ENCODE measurements at regions not wholly inside any gene's neighbourhood (a gene's known extent, or its start where the extent isn't known, plus 50 kb on each side); places are given as distances from the start of the nearest gene placed in this dataset.

DNA sequence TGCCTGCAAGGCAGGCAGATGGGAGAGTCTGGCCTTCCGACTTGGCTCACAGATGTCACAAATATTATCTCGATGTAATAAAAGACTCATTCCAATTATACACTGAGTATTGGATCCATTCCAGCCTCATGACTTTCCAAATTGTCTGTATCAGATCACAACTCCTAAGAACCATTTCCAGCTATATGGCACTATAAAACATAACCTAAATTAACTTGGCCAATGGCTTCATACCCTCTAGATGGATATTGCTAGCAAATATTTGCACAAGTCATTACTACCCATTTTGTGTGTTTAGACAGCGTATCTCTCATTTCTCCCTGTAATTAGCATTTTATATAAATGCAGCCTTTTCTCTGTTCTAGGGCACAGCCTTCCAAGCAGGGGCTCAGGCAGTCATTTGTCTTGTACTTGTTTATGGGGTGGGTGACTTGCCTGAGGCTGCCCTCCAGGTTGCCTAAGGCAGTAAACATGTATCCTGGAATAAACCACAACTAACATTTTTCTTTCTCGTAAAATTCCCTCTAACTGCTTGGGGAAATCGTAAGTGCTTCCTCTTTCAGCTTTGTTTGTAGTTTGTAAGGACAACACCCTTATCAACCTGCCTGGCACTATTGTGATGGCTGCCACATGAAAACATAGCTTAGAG is 70.6 kb upstream of the KCNJ6 start:
- no peaks in the 10 kb centered on the region for H3K4me1 ChIP-seq (ENCODE audit: control insufficient read depth in 4 of 4, insufficient read depth in 4 of 4, low read length in 3 of 4)
- DNase-seq (ENCODE audit: low spot score), result no peak
- 64% methylated on average over 5 of the region's 5 CpGs for WGBS
- H3K27me3 ChIP-seq (ENCODE audit: control insufficient read depth in 4 of 4, insufficient read depth in 4 of 4, low read length in 3 of 4), result peaks cover 0 to 4% (median under 1%) of the 10 kb centered on the region in 4 donors
- H3K27ac ChIP-seq (ENCODE audit: low read depth in 1 of 2, low read length in 2 of 2), result no peak overlapping the region
- no peaks in the 10 kb centered on the region for H3K36me3 ChIP-seq (ENCODE audit: control insufficient read depth in 4 of 4, insufficient read depth in 3 of 4, low read depth in 1 of 4, low read length in 3 of 4)
- H3K9ac ChIP-seq (ENCODE audit: low read depth in 1 of 2, low read length in 2 of 2), result no peak overlapping the region
- TF ChIP-seq ZBTB33 (IDR thresholded peaks at IDR 0.05) (no peak), HNF4G (IDR thresholded peaks at IDR 0.05) (no peak), YY1 (IDR thresholded peaks at IDR 0.05) (no peak), GABPA (IDR thresholded peaks at IDR 0.05 in 1 of 2, conservative IDR thresholded peaks at IDR 0.05 in 1 of 2) (no peak), EGR1 (IDR thresholded peaks at IDR 0.05; ENCODE audit: low read depth in 2 of 2) (no peak)
- TF ChIP-seq, protein P1, sequence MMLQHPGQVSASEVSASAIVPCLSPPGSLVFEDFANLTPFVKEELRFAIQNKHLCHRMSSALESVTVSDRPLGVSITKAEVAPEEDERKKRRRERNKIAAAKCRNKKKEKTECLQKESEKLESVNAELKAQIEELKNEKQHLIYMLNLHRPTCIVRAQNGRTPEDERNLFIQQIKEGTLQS (IDR thresholded peaks at IDR 0.05), result no peak
- TF ChIP-seq, protein P2, sequence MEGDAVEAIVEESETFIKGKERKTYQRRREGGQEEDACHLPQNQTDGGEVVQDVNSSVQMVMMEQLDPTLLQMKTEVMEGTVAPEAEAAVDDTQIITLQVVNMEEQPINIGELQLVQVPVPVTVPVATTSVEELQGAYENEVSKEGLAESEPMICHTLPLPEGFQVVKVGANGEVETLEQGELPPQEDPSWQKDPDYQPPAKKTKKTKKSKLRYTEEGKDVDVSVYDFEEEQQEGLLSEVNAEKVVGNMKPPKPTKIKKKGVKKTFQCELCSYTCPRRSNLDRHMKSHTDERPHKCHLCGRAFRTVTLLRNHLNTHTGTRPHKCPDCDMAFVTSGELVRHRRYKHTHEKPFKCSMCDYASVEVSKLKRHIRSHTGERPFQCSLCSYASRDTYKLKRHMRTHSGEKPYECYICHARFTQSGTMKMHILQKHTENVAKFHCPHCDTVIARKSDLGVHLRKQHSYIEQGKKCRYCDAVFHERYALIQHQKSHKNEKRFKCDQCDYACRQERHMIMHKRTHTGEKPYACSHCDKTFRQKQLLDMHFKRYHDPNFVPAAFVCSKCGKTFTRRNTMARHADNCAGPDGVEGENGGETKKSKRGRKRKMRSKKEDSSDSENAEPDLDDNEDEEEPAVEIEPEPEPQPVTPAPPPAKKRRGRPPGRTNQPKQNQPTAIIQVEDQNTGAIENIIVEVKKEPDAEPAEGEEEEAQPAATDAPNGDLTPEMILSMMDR (IDR thresholded peaks at IDR 0.05; ENCODE audit: low read depth, low read length, missing input control), result no peak
- H3K4me3 ChIP-seq (ENCODE audit: low read depth in 1 of 3, low read length in 3 of 3), result no peak overlapping the region
- H3K9me3 ChIP-seq (ENCODE audit: control insufficient read depth in 4 of 4, low read length in 3 of 4), result peaks cover 0 to 3% (median 0%) of the 10 kb centered on the region in 4 donors

GRCh38 chr21:37987668-37988067 is 71.4 kb upstream of the KCNJ6 start:
- no peak overlapping the region for H3K27ac ChIP-seq (ENCODE audit: low read depth in 1 of 2, low read length in 2 of 2)
- no peaks in the 10 kb centered on the region for H3K4me1 ChIP-seq (ENCODE audit: control insufficient read depth in 4 of 4, insufficient read depth in 4 of 4, low read length in 3 of 4)
- no peak overlapping the region for H3K4me3 ChIP-seq (ENCODE audit: low read depth in 1 of 3, low read length in 3 of 3)
- no peaks in the 10 kb centered on the region for H3K36me3 ChIP-seq (ENCODE audit: control insufficient read depth in 4 of 4, insufficient read depth in 3 of 4, low read depth in 1 of 4, low read length in 3 of 4)
- peaks cover 0 to 3% (median 0%) of the 10 kb centered on the region in 4 donors for H3K9me3 ChIP-seq (ENCODE audit: control insufficient read depth in 4 of 4, low read length in 3 of 4)
- no peak for DNase-seq (ENCODE audit: low spot score)
- peaks cover 0 to 4% (median under 1%) of the 10 kb centered on the region in 4 donors for H3K27me3 ChIP-seq (ENCODE audit: control insufficient read depth in 4 of 4, insufficient read depth in 4 of 4, low read length in 3 of 4)
- no peak overlapping the region for H3K9ac ChIP-seq (ENCODE audit: low read depth in 1 of 2, low read length in 2 of 2)
- TF ChIP-seq, protein P1 (IDR thresholded peaks at IDR 0.05), result no peak
- TF ChIP-seq, protein P2 (IDR thresholded peaks at IDR 0.05; ENCODE audit: low read depth, low read length, missing input control), result no peak
- TF ChIP-seq ZBTB33 (IDR thresholded peaks at IDR 0.05) (no peak), NR2F2 (IDR thresholded peaks at IDR 0.05) (no peak), YY1 (IDR thresholded peaks at IDR 0.05) (no peak), RAD21 (IDR thresholded peaks at IDR 0.05) (no peak), TAF1 (conservative IDR thresholded peaks at IDR 0.05) (no peak), RXRA (IDR thresholded peaks at IDR 0.05) (no peak), HNF4A (conservative IDR thresholded peaks at IDR 0.05) (no peak), EGR1 (IDR thresholded peaks at IDR 0.05; ENCODE audit: low read depth in 2 of 2) (no peak), REST (IDR thresholded peaks at IDR 0.05) (no peak), JUND (IDR thresholded peaks at IDR 0.05) (no peak), GABPA (IDR thresholded peaks at IDR 0.05 in 1 of 2, conservative IDR thresholded peaks at IDR 0.05 in 1 of 2) (no peak), FOXA2 (IDR thresholded peaks at IDR 0.05) (no peak)
- 86% methylated on average over 5 of the region's 5 CpGs for WGBS
